ENCODE measurements at regions not wholly inside any gene's neighbourhood (a gene's known extent, or its start where the extent isn't known, plus 50 kb on each side); places are given as distances from the start of the nearest gene placed in this dataset.

DNA sequence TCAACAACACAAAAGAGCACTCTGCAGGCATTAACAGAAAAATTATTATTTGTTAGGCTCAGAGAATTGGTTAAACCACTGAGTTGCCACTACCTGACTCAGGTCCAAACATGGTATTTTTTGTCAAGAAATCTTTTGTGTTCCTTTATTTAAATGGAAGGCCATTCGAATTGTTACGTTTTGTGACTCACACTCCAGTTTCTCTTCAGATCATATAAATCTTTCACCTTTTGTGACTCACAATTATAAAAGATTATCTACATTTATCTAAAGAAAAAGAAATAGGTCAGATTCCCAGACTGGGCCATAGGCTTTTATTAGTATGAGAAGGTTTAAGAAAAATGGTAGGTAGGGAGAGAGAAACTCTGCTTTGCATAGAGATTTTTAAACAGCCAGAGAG lies 669.8 kb downstream of the GALC start:
- ChIA-PET CTCF (no interaction called here), POLR2A (no interaction called here)
- no peak for DNase-seq (ENCODE audit: low read depth, low spot score)
- no peak overlapping the region for H3K4me3 ChIP-seq (ENCODE audit: low read depth, low read length)
- H3K9me3 ChIP-seq (ENCODE audit: control insufficient read depth, insufficient read depth, low read length), result no peaks in the 10 kb centered on the region
- H3K27ac ChIP-seq (ENCODE audit: low read depth, low read length), result no peak overlapping the region
- no peaks in the 10 kb centered on the region for H3K27me3 ChIP-seq (ENCODE audit: control insufficient read depth, insufficient read depth, low read length)
- TF ChIP-seq, protein P1, sequence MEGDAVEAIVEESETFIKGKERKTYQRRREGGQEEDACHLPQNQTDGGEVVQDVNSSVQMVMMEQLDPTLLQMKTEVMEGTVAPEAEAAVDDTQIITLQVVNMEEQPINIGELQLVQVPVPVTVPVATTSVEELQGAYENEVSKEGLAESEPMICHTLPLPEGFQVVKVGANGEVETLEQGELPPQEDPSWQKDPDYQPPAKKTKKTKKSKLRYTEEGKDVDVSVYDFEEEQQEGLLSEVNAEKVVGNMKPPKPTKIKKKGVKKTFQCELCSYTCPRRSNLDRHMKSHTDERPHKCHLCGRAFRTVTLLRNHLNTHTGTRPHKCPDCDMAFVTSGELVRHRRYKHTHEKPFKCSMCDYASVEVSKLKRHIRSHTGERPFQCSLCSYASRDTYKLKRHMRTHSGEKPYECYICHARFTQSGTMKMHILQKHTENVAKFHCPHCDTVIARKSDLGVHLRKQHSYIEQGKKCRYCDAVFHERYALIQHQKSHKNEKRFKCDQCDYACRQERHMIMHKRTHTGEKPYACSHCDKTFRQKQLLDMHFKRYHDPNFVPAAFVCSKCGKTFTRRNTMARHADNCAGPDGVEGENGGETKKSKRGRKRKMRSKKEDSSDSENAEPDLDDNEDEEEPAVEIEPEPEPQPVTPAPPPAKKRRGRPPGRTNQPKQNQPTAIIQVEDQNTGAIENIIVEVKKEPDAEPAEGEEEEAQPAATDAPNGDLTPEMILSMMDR (IDR thresholded peaks at IDR 0.05; ENCODE audit: low read depth, low read length), result no peak

DNA sequence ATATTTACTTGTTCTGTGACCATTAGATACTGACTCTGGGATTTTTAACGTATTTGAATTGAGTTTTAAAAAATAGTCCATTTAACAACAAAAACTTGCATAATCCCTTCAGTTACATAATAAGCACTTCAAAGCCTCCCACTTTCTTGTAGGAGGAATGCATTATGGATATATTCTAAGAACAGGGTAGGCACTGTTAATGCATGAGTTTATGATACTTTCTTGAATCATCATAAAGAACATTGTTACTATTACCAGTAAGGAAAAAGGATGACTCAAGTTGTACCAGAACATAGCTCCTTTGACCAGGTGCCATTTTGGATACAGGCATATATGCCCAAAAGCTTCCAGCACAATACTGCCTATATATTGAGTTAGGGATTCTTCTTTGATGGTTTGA lies 671.4 kb downstream of the GALC start:
- H3K27me3 ChIP-seq (ENCODE audit: control insufficient read depth, insufficient read depth, low read length), result no peaks in the 10 kb centered on the region
- no peak overlapping the region for H3K4me3 ChIP-seq (ENCODE audit: low read depth, low read length)
- CTCF ChIA-PET, result no interaction called here
- H3K9me3 ChIP-seq (ENCODE audit: control insufficient read depth, insufficient read depth, low read length), result no peaks in the 10 kb centered on the region
- TF ChIP-seq, protein P1 (IDR thresholded peaks at IDR 0.05; ENCODE audit: low read depth, low read length), result no peak
- no peak for DNase-seq (ENCODE audit: low read depth, low spot score)
- POLR2A ChIA-PET, result no interaction called here
- H3K27ac ChIP-seq (ENCODE audit: low read depth, low read length), result no peak overlapping the region

DNA sequence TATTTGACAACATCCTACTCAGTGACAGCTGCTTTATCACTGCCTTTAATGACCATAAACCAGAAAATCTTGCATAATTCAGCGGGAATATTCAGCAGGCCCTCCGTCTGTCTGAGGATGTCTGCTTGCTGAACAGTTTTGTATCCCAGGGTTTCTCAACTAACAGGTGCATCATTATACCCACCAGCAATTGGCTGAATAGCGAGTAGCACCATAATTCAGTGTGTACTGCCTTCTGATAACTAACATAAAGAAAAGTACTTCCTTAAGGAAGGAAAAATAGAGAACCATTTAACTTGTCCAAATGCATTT lies 680.1 kb downstream of the GALC start:
- no peaks in the 10 kb centered on the region for H3K27me3 ChIP-seq (ENCODE audit: control insufficient read depth, insufficient read depth, low read length)
- no peaks in the 10 kb centered on the region for H3K9me3 ChIP-seq (ENCODE audit: control insufficient read depth, insufficient read depth, low read length)
- ChIA-PET POLR2A (no interaction called here), CTCF (no interaction called here)
- H3K4me3 ChIP-seq (ENCODE audit: low read depth, low read length), result no peak overlapping the region
- no peak overlapping the region for H3K27ac ChIP-seq (ENCODE audit: low read depth, low read length)
- TF ChIP-seq, protein P1 (IDR thresholded peaks at IDR 0.05; ENCODE audit: low read depth, low read length), result no peak
- no peak for DNase-seq (ENCODE audit: low read depth, low spot score)

DNA sequence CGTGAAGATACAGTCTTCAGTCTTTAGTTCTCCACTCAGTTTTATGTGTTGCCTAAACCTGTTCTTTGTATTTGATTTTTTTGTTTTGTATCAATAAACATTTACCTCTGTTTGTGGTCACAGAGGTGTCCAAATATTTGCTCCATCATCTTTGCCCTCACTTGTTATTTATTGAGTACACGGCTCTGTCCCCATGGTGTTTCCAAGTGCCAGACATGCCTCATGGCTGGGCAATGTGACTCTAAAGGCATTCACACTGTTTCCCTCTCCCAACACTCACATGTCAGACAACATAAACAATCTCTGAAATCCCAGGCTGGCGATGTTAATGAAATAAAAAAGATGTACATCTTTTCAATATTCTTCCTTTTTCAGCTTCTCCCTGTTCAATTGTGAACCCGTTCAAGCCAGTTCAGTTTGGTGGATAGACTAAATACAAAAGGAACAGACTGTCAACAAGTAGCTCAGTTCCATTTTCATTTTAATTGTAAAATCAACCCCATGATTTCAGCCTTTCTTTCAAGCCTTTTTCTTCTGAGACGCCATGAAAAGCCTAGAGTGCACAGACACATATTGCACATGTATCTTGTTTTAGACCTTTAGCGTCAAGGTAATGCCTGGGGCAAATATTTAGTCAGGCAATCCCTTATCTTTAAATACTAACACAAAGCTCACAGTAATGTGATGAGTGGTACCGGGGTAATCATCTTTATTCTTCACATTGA lies 680.7 kb downstream of the GALC start:
- TF ChIP-seq, protein P1 (IDR thresholded peaks at IDR 0.05; ENCODE audit: low read depth, low read length), result no peak
- CTCF ChIA-PET, result no interaction called here
- no peak for DNase-seq (ENCODE audit: low read depth, low spot score)
- Histone ChIP-seq H3K9me3 (ENCODE audit: control insufficient read depth, insufficient read depth, low read length) (no peaks in the 10 kb centered on the region), H3K4me3 (ENCODE audit: low read depth, low read length) (no peak overlapping the region), H3K27me3 (ENCODE audit: control insufficient read depth, insufficient read depth, low read length) (no peaks in the 10 kb centered on the region), H3K27ac (ENCODE audit: low read depth, low read length) (no peak overlapping the region)
- POLR2A ChIA-PET, result no interaction called here

DNA sequence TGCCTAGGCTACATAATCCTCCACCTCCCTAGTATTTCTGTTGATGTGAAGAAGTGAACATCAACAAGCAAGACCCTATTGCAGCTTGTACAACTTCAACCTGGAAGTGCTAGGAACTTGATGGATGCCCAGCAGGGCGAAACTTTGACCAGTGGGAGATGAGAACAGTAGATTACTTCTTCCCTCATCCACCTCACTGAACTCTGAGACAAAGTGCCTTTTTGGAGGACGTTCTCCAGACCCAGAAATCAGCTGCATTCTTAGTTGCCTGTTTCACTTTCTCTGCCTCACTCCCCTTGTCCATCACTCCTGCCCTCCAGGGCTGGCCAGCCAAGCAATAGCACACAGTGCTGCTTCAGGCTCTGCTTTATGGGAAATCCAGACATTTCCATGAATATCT lies 683.4 kb downstream of the GALC start:
- ChIA-PET POLR2A (no interaction called here), CTCF (no interaction called here)
- no peak overlapping the region for H3K4me3 ChIP-seq (ENCODE audit: low read depth, low read length)
- DNase-seq (ENCODE audit: low read depth, low spot score), result no peak
- no peak overlapping the region for H3K27ac ChIP-seq (ENCODE audit: low read depth, low read length)
- TF ChIP-seq, protein P1 (IDR thresholded peaks at IDR 0.05; ENCODE audit: low read depth, low read length), result no peak
- no peaks in the 10 kb centered on the region for H3K27me3 ChIP-seq (ENCODE audit: control insufficient read depth, insufficient read depth, low read length)
- H3K9me3 ChIP-seq (ENCODE audit: control insufficient read depth, insufficient read depth, low read length), result no peaks in the 10 kb centered on the region

Measured in AG04450 (cell line).